ENCODE measurements at regions not wholly inside any gene's neighbourhood (a gene's known extent, or its start where the extent isn't known, plus 50 kb on each side); places are given as distances from the start of the nearest gene placed in this dataset.
A peak's percentile ranks its signal among the peaks of the same experiment; 100 is the strongest.

- H3K4me1 Mint-ChIP-seq, result peaks cover 2% of the 10 kb centered on the region
- no peaks in the 10 kb centered on the region for H3K36me3 Mint-ChIP-seq
- H3K27ac Mint-ChIP-seq, result no peak overlapping the region
- no peak for ATAC-seq (ENCODE audit: low read depth)
- no peaks in the 10 kb centered on the region for H3K27me3 Mint-ChIP-seq
- no peak overlapping the region for H3K4me3 Mint-ChIP-seq
- no peaks in the 10 kb centered on the region for H3K9me3 Mint-ChIP-seq
- DNase-seq (ENCODE audit: low spot score in 2 of 2), result no peak
Measured at GRCh38 chrX:42686296-42686695, 91.7 kb downstream of the PPP1R2C start.

- DNase-seq (ENCODE audit: low spot score in 2 of 2), result no peak
- H3K36me3 Mint-ChIP-seq, result no peaks in the 10 kb centered on the region
- H3K4me1 Mint-ChIP-seq, result peaks cover 2% of the 10 kb centered on the region
- H3K27me3 Mint-ChIP-seq, result no peaks in the 10 kb centered on the region
- H3K4me3 Mint-ChIP-seq, result no peak overlapping the region
- no peaks in the 10 kb centered on the region for H3K9me3 Mint-ChIP-seq
- ATAC-seq (ENCODE audit: low read depth), result no peak
- H3K27ac Mint-ChIP-seq, result no peak overlapping the region
Measured at GRCh38 chrX:42684065-42684464, 93.9 kb downstream of the PPP1R2C start.

GRCh38 chrX:42680666-42681065 lies 97.3 kb downstream of the PPP1R2C start:
- H3K4me1 Mint-ChIP-seq, result peaks cover 2% of the 10 kb centered on the region
- no peaks in the 10 kb centered on the region for H3K36me3 Mint-ChIP-seq
- ATAC-seq (ENCODE audit: low read depth) (no peak), DNase-seq (ENCODE audit: low spot score in 2 of 2) (no peak)
- H3K4me3 Mint-ChIP-seq, result no peak overlapping the region
- H3K27me3 Mint-ChIP-seq, result no peaks in the 10 kb centered on the region
- H3K27ac Mint-ChIP-seq, result no peak overlapping the region
- no peaks in the 10 kb centered on the region for H3K9me3 Mint-ChIP-seq

- no peak for ATAC-seq (ENCODE audit: low read depth)
Measured at GRCh38 chrX:42678133-42678532, 99.8 kb downstream of the PPP1R2C start.

GRCh38 chrX:42673301-42673810 lies 104.6 kb downstream of the PPP1R2C start:
- Mint-ChIP-seq H3K4me3 (no peak overlapping the region), H3K36me3 (peaks cover 3% of the 10 kb centered on the region), H3K27me3 (no peaks in the 10 kb centered on the region), H3K4me1 (no peaks in the 10 kb centered on the region), H3K9me3 (peaks cover 5% of the 10 kb centered on the region), H3K27ac (no peak overlapping the region)
- no peak for DNase-seq (ENCODE audit: low spot score in 2 of 2)
- no peak for ATAC-seq (ENCODE audit: low read depth)

More at GRCh38 chrX:42678133-42678532, 99.8 kb downstream of the PPP1R2C start:
- H3K4me1 Mint-ChIP-seq, result peaks cover 2% of the 10 kb centered on the region
- no peaks in the 10 kb centered on the region for H3K27me3 Mint-ChIP-seq
- no peak overlapping the region for H3K4me3 Mint-ChIP-seq
- no peaks in the 10 kb centered on the region for H3K36me3 Mint-ChIP-seq
- no peak for DNase-seq (ENCODE audit: low spot score in 2 of 2)
- H3K27ac Mint-ChIP-seq, result no peak overlapping the region
- peaks cover 2% of the 10 kb centered on the region for H3K9me3 Mint-ChIP-seq

GRCh38 chrX:42664680-42665079 lies 113.3 kb downstream of the PPP1R2C start:
- no peak overlapping the region for H3K27ac Mint-ChIP-seq
- H3K4me1 Mint-ChIP-seq, result no peaks in the 10 kb centered on the region
- ATAC-seq (ENCODE audit: low read depth) (no peak), DNase-seq (ENCODE audit: low spot score in 2 of 2) (no peak)
- peaks cover 2% of the 10 kb centered on the region for H3K9me3 Mint-ChIP-seq
- H3K4me3 Mint-ChIP-seq, result no peak overlapping the region
- no peaks in the 10 kb centered on the region for H3K36me3 Mint-ChIP-seq
- H3K27me3 Mint-ChIP-seq, result no peaks in the 10 kb centered on the region

- Mint-ChIP-seq H3K4me3 (no peak overlapping the region), H3K27me3 (no peaks in the 10 kb centered on the region), H3K36me3 (peaks cover 2% of the 10 kb centered on the region), H3K27ac (no peak overlapping the region), H3K9me3 (peaks cover 3% of the 10 kb centered on the region), H3K4me1 (peaks cover 2% of the 10 kb centered on the region)
- DNase-seq (ENCODE audit: low spot score in 2 of 2), result no peak
- no peak for ATAC-seq (ENCODE audit: low read depth)
Measured at GRCh38 chrX:42628471-42628870, 149.5 kb downstream of the PPP1R2C start.

- peaks cover 2% of the 10 kb centered on the region for H3K4me1 Mint-ChIP-seq
- peaks cover 2% of the 10 kb centered on the region for H3K36me3 Mint-ChIP-seq
- ATAC-seq (ENCODE audit: low read depth), result no peak
- H3K27me3 Mint-ChIP-seq, result no peaks in the 10 kb centered on the region
- H3K27ac Mint-ChIP-seq, result no peak overlapping the region
- no peak for DNase-seq (ENCODE audit: low spot score in 2 of 2)
- H3K9me3 Mint-ChIP-seq, result peaks cover 3% of the 10 kb centered on the region
- H3K4me3 Mint-ChIP-seq, result no peak overlapping the region
Measured at GRCh38 chrX:42627891-42628290, 150.1 kb downstream of the PPP1R2C start.

GRCh38 chrX:42624524-42624923 lies 153.4 kb downstream of the PPP1R2C start:
- Mint-ChIP-seq H3K36me3 (peaks cover under 1% of the 10 kb centered on the region), H3K27ac (no peak overlapping the region), H3K27me3 (no peaks in the 10 kb centered on the region), H3K4me1 (peaks cover 5% of the 10 kb centered on the region), H3K9me3 (peaks cover 2% of the 10 kb centered on the region), H3K4me3 (no peak overlapping the region)
- ATAC-seq (ENCODE audit: low read depth) (no peak), DNase-seq (ENCODE audit: low spot score in 2 of 2) (no peak)

- peaks cover 2% of the 10 kb centered on the region for H3K9me3 Mint-ChIP-seq
- H3K27me3 Mint-ChIP-seq, result no peaks in the 10 kb centered on the region
- no peaks in the 10 kb centered on the region for H3K36me3 Mint-ChIP-seq
- peaks cover 17% of the 10 kb centered on the region for H3K4me1 Mint-ChIP-seq
- no peak overlapping the region for H3K4me3 Mint-ChIP-seq
- no peak overlapping the region for H3K27ac Mint-ChIP-seq
- no peak for DNase-seq (ENCODE audit: low spot score in 2 of 2)
- no peak for ATAC-seq (ENCODE audit: low read depth)
Measured at GRCh38 chrX:42619068-42619467, 158.9 kb downstream of the PPP1R2C start.

GRCh38 chrX:42616981-42617380 lies 161.0 kb downstream of the PPP1R2C start:
- ATAC-seq (ENCODE audit: low read depth) (no peak), DNase-seq (ENCODE audit: low spot score in 2 of 2) (no peak)
- H3K27me3 Mint-ChIP-seq, result no peaks in the 10 kb centered on the region
- peak overlapping the region; percentile 11 for H3K4me3 Mint-ChIP-seq
- no peak overlapping the region for H3K27ac Mint-ChIP-seq
- peaks cover 13% of the 10 kb centered on the region for H3K4me1 Mint-ChIP-seq
- peaks cover 2% of the 10 kb centered on the region for H3K9me3 Mint-ChIP-seq
- H3K36me3 Mint-ChIP-seq, result no peaks in the 10 kb centered on the region

GRCh38 chrX:42615161-42615563 lies 162.8 kb downstream of the PPP1R2C start:
- no peaks in the 10 kb centered on the region for H3K36me3 Mint-ChIP-seq
- ATAC-seq (ENCODE audit: low read depth) (no peak), DNase-seq (ENCODE audit: low spot score in 2 of 2) (no peak)
- peaks cover 1% of the 10 kb centered on the region for H3K9me3 Mint-ChIP-seq
- peaks cover 12% of the 10 kb centered on the region for H3K4me1 Mint-ChIP-seq
- H3K27ac Mint-ChIP-seq, result no peak overlapping the region
- no peak overlapping the region for H3K4me3 Mint-ChIP-seq
- H3K27me3 Mint-ChIP-seq, result no peaks in the 10 kb centered on the region

- H3K4me3 Mint-ChIP-seq, result no peak overlapping the region
- no peaks in the 10 kb centered on the region for H3K27me3 Mint-ChIP-seq
- ATAC-seq (ENCODE audit: low read depth), result no peak
- H3K4me1 Mint-ChIP-seq, result no peaks in the 10 kb centered on the region
- no peak overlapping the region for H3K27ac Mint-ChIP-seq
- H3K36me3 Mint-ChIP-seq, result no peaks in the 10 kb centered on the region
- H3K9me3 Mint-ChIP-seq, result no peaks in the 10 kb centered on the region
- no peak for DNase-seq (ENCODE audit: low spot score in 2 of 2)
Measured at GRCh38 chrX:42606591-42606990, 171.4 kb downstream of the PPP1R2C start.

GRCh38 chrX:42604302-42604701 lies 173.7 kb downstream of the PPP1R2C start:
- Mint-ChIP-seq H3K36me3 (no peaks in the 10 kb centered on the region), H3K9me3 (no peaks in the 10 kb centered on the region), H3K27me3 (no peaks in the 10 kb centered on the region), H3K4me3 (no peak overlapping the region), H3K27ac (no peak overlapping the region), H3K4me1 (no peaks in the 10 kb centered on the region)
- DNase-seq (ENCODE audit: low spot score in 2 of 2), result no peak
- no peak for ATAC-seq (ENCODE audit: low read depth)

- Mint-ChIP-seq H3K27ac (no peak overlapping the region), H3K4me3 (no peak overlapping the region)
- no peak for ATAC-seq (ENCODE audit: low read depth)
Measured at GRCh38 chrX:42603016-42603415, 174.9 kb downstream of the PPP1R2C start.

More at GRCh38 chrX:42603016-42603415, 174.9 kb downstream of the PPP1R2C start:
- Mint-ChIP-seq H3K4me1 (no peaks in the 10 kb centered on the region), H3K9me3 (no peaks in the 10 kb centered on the region), H3K27me3 (no peaks in the 10 kb centered on the region), H3K36me3 (no peaks in the 10 kb centered on the region)
- DNase-seq (ENCODE audit: low spot score in 2 of 2), result no peak

Data from memory B cell (primary cell).